Left lung (tissue), 4 donors: ENCODE measurements at regions not wholly inside any gene's neighbourhood (a gene's known extent, or its start where the extent isn't known, plus 50 kb on each side); places are given as distances from the start of the nearest gene placed in this dataset.
"Not testable (repeated sequence)": the region's sequence is repeated elsewhere in the genome, so short reads cannot be mapped to it uniquely, and the experiment has no call there.

Source experiments
- ATAC-seq: fragments of 200-7000 bp; cut with Tn5 transposase; one replicate; pipeline ENCODE4 v1.9.1; 2020; ENCODE audit warnings: moderate library complexity
- DNase-seq, 4 donors: peaks; one replicate each; pipeline ENCODE4 v3.0.0-alpha.2; 2013 to 2020
- H3K27ac ChIP-seq, 2 donors: fragments of 200-600 bp; sonication (generic) in 1 of 2; one replicate each; pipeline versions ENCODE4 v1.5.0 to v1.8.0; 2020 to 2021
- H3K27me3 ChIP-seq, 2 donors: fragments of 200-600 bp; sonication (generic) in 1 of 2; one replicate each; pipeline versions ENCODE4 v1.5.0 to v1.8.0; 2020 to 2021
- H3K36me3 ChIP-seq, 2 donors: fragments of 200-600 bp; sonication (generic) in 1 of 2; one replicate each; pipeline versions ENCODE4 v1.5.0 to v1.8.0; 2020 to 2021
- H3K4me1 ChIP-seq, 2 donors: fragments of 200-600 bp; one replicate each; pipeline ENCODE4 v1.8.0; 2021
- H3K4me3 ChIP-seq, 2 donors: fragments of 200-600 bp; sonication (generic) in 1 of 2; one replicate each; pipeline versions ENCODE4 v1.5.0 to v1.8.0; 2020 to 2021; ENCODE audit warnings: mild to moderate bottlenecking in 1 of 2
- H3K9me3 ChIP-seq, 2 donors: fragments of 200-600 bp; sonication (generic) in 1 of 2; one replicate each; pipeline versions ENCODE4 v1.5.0 to v1.8.0; 2020 to 2021
- intact Hi-C, 2 donors: fragments of 100-400 bp; cut with DNase I; formaldehyde crosslinking; loops; one replicate each; pipeline versions ENCODE4 v1.11.2 to v1.14.2; 2022
- TF ChIP-seq, protein P1 (sequence below), 2 donors: fragments of 200-600 bp; sonication (generic) in 1 of 2; IDR thresholded peaks; one replicate each; pipeline versions ENCODE4 v1.5.0 to v1.8.0; 2021; ENCODE audit warnings: antibody characterized with exemption in 2 of 2
- donor health status: DM: no; HTN: yes; CAD: no.
- donor health status: DM: no; HTN: no; CAD: no.

DNA sequence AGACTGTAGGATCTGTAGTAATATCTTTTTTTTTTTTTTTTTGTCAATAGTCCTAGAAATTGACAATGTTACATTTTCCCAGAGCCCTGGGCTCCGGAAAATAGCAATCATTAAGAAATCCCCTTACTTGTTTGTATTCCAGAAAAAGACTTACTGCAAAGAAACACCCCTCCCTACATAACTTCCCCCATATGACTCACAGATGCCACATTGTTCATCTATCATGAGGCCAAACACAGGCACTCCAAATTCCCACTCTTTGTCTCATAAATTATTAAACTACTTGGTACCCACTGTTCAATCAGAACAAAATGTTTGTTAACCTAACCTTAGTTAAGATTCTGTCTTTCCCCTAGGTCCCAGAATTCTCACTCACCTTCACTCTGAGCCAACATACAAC is 53.5 kb downstream of the TEX51 start:
- TF ChIP-seq, protein P1, sequence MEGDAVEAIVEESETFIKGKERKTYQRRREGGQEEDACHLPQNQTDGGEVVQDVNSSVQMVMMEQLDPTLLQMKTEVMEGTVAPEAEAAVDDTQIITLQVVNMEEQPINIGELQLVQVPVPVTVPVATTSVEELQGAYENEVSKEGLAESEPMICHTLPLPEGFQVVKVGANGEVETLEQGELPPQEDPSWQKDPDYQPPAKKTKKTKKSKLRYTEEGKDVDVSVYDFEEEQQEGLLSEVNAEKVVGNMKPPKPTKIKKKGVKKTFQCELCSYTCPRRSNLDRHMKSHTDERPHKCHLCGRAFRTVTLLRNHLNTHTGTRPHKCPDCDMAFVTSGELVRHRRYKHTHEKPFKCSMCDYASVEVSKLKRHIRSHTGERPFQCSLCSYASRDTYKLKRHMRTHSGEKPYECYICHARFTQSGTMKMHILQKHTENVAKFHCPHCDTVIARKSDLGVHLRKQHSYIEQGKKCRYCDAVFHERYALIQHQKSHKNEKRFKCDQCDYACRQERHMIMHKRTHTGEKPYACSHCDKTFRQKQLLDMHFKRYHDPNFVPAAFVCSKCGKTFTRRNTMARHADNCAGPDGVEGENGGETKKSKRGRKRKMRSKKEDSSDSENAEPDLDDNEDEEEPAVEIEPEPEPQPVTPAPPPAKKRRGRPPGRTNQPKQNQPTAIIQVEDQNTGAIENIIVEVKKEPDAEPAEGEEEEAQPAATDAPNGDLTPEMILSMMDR (IDR thresholded peaks at IDR 0.05), result no peak
- Histone ChIP-seq H3K4me3 (no peak overlapping the region), H3K4me1 (no peaks in the 10 kb centered on the region), H3K9me3 (no peaks in the 10 kb centered on the region), H3K27me3 (peaks cover 0 to 8% of the 10 kb centered on the region in 2 donors), H3K36me3 (no peaks in the 10 kb centered on the region), H3K27ac (no peak overlapping the region)
- DNase-seq (no peak), ATAC-seq (no peak)
- intact Hi-C loops, result no loop called here

DNA sequence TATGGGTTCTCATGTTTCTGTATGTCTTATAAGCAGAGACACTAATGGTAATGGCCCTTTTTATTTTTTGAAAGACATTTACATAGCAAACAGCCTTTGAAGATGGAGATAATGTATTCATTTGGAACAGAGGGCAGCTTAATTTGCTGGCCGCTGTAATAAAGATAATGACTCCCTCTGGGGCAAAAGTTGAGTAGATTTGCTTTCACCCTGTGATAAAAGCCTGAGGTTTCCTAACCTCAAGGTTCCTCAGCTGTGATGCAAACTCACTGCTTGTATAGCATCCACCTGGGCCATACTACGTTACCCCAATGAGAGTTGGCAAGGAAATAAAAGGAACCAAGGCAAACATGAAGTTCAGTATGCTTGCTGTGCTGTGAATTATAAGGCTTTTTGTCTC is 54.8 kb downstream of the TEX51 start:
- H3K4me3 ChIP-seq, result no peak overlapping the region
- peaks cover 0 to 8% of the 10 kb centered on the region in 2 donors for H3K27me3 ChIP-seq
- TF ChIP-seq, protein P1 (IDR thresholded peaks at IDR 0.05), result no peak
- no peak for DNase-seq
- no peaks in the 10 kb centered on the region for H3K9me3 ChIP-seq
- H3K36me3 ChIP-seq, result no peaks in the 10 kb centered on the region
- no peak overlapping the region for H3K27ac ChIP-seq
- ATAC-seq, result no peak
- no peaks in the 10 kb centered on the region for H3K4me1 ChIP-seq
- intact Hi-C loops, result no loop called here

GRCh38 chr2:126954831-126955230 is 56.1 kb downstream of the TEX51 start:
- ATAC-seq, result no peak
- TF ChIP-seq, protein P1 (IDR thresholded peaks at IDR 0.05), result no peak
- intact Hi-C loops, result no loop called here
- Histone ChIP-seq H3K4me3 (no peak overlapping the region), H3K36me3 (no peaks in the 10 kb centered on the region), H3K27ac (no peak overlapping the region), H3K27me3 (peaks cover 0 to 8% of the 10 kb centered on the region in 2 donors), H3K9me3 (no peaks in the 10 kb centered on the region), H3K4me1 (no peaks in the 10 kb centered on the region)
- DNase-seq, result no peak

- H3K27me3 ChIP-seq, intact Hi-C loops, H3K4me1 ChIP-seq, DNase-seq, ATAC-seq, H3K27ac ChIP-seq, H3K36me3 ChIP-seq, H3K4me3 ChIP-seq, H3K9me3 ChIP-seq: not testable (repeated sequence)
Measured at GRCh38 chr2:126956773-126957172, 58.1 kb downstream of the TEX51 start.

DNA sequence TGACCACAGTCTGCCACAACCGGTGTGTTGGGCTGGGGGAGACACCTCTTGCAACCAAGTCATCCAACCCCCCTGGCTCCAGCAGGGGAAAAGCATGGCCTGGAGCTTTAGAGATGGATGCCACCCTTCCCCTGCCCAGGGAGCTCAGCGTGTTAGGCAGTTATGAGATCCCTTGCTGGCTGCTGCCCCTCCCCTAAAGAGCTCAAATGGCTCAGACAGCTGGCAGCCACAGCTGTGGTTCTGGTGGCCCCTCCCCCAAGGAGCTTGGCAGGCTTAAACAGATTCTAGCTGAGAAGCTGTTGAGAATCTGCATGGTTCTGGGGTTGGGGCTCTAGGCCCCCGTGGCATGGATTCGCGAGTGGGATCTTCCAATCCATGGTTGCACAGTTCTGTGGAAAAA is 64.7 kb downstream of the TEX51 start:
- TF ChIP-seq, protein P1 (IDR thresholded peaks at IDR 0.05), result no peak
- no peak overlapping the region for H3K4me3 ChIP-seq
- ATAC-seq (no peak), DNase-seq (no peak)
- intact Hi-C loops, result no loop called here
- no peaks in the 10 kb centered on the region for H3K4me1 ChIP-seq
- no peaks in the 10 kb centered on the region for H3K27me3 ChIP-seq
- H3K27ac ChIP-seq, result no peak overlapping the region
- H3K36me3 ChIP-seq, result no peaks in the 10 kb centered on the region
- no peaks in the 10 kb centered on the region for H3K9me3 ChIP-seq

GRCh38 chr2:126966601-126967000 is 67.9 kb downstream of the TEX51 start:
- H3K4me1 ChIP-seq, result no peaks in the 10 kb centered on the region
- H3K4me3 ChIP-seq, result no peak overlapping the region
- intact Hi-C loops, result no loop called here
- DNase-seq (no peak), ATAC-seq (no peak)
- H3K27me3 ChIP-seq, result peaks cover 0 to 25% of the 10 kb centered on the region in 2 donors
- H3K9me3 ChIP-seq, result no peaks in the 10 kb centered on the region
- H3K36me3 ChIP-seq, result no peaks in the 10 kb centered on the region
- TF ChIP-seq, protein P1 (IDR thresholded peaks at IDR 0.05), result no peak
- H3K27ac ChIP-seq, result no peak overlapping the region
